NB4 (cell line): ENCODE measurements at regions not wholly inside any gene's neighbourhood (a gene's known extent, or its start where the extent isn't known, plus 50 kb on each side); places are given as distances from the start of the nearest gene placed in this dataset.

Source experiments
- DNase-seq: peaks from one replicate; pipeline ENCODE4 v3.0.0; 2010; ENCODE audit warnings: low read depth
- H3K4me3 ChIP-seq: one replicate; pipeline ENCODE4 v1.5.1; 2011; ENCODE audit warnings: mild to moderate bottlenecking, low read depth, low read length, moderate library complexity
- MYC ChIP-seq: IDR thresholded peaks from 2 replicates; pipeline ENCODE4 v1.6.1; 2011; ENCODE audit warnings: low read depth, low read length
- POLR2A ChIP-seq: IDR thresholded peaks from 2 replicates; pipeline ENCODE4 v1.6.1; 2011; ENCODE audit warnings: mild to moderate bottlenecking; ENCODE audit not compliant: insufficient read length; ENCODE audit errors: extremely low read depth
- TF ChIP-seq, protein P1 (sequence below): IDR thresholded peaks from 2 replicates; pipeline ENCODE4 v1.6.1; 2011; ENCODE audit warnings: low read depth, low read length
- TF ChIP-seq, protein P2 (sequence below): IDR thresholded peaks from one replicate; pipeline ENCODE4 v1.5.1; 2012; ENCODE audit warnings: low read depth, low read length

DNA sequence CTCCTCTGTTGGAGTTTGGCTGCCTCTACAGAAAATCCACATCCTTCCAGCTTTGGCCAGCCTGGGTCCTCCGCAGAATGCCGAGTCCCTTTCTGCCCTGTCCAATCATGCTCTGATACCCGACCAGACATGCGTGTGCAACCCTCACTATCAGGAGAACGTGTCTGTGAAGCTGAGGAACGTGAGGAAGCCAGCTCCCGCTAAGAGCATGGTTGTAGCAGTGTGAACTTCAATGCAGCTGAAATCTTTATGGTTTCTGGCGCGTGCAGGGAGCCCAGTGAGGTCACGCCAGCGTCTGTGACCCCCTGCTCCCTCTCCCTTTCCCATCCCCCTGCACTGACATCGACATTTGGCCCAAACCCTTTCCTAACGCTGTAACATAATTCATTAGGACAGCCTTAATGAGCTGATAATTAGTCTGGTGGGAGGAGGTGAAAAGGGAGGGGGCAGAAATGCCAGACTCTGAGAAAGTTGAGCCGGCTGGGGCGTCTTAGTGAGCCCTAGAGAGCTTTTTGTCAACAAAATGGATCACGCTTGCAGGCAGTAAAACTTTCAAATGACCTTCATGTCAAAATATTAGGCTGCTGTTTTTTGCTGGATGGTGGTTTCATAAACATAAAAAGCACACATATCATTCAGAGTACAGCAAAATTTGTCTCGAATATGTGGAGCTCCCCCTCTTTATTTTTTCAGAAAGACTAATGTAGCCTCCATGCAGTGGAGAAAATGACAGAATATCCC is 423.3 kb downstream of the QKI start:
- H3K4me3 ChIP-seq: no peak overlapping the region
- TF ChIP-seq, protein P1, sequence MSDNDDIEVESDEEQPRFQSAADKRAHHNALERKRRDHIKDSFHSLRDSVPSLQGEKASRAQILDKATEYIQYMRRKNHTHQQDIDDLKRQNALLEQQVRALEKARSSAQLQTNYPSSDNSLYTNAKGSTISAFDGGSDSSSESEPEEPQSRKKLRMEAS: no peak
- TF ChIP-seq MYC (no peak), POLR2A (no peak)
- TF ChIP-seq, protein P2, sequence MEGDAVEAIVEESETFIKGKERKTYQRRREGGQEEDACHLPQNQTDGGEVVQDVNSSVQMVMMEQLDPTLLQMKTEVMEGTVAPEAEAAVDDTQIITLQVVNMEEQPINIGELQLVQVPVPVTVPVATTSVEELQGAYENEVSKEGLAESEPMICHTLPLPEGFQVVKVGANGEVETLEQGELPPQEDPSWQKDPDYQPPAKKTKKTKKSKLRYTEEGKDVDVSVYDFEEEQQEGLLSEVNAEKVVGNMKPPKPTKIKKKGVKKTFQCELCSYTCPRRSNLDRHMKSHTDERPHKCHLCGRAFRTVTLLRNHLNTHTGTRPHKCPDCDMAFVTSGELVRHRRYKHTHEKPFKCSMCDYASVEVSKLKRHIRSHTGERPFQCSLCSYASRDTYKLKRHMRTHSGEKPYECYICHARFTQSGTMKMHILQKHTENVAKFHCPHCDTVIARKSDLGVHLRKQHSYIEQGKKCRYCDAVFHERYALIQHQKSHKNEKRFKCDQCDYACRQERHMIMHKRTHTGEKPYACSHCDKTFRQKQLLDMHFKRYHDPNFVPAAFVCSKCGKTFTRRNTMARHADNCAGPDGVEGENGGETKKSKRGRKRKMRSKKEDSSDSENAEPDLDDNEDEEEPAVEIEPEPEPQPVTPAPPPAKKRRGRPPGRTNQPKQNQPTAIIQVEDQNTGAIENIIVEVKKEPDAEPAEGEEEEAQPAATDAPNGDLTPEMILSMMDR: no peak
- no peak for DNase-seq

DNA sequence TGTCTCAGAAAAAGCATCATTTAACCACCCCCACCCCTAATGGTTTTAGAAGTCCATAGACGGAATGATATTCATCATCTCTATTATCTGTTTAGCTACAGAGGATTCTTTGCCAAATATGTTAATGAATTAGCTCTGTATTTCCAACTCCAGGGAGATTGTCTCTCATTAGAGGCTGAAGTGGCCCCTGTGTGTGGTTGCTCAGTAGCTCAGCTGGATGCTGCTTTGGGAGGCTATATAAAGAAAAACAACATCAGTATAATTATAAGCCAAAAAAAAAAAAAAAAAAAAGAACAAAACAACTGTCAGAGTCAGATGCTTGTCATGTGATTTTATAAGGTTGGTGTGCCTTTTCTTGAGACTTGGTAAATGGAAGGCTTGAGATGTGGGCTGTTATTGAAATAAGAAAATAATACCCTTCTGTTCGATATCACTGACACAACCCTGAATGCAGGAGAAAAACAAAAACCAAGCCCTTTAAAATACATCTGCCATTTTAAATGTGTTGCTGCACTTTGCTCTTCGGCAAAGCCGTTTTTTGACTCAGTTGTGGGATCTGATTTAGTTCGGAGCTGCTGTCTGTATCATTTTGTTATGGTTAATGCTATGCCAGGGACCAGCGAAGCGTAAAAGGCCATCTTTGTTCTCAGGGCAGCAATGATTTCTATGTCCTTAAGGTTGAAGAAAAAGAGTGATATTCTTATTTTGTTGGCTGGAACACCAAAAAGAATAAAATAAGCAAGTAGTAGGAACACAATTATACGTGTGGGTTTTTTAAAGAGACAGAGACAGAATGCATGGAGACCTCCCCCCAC is 422.6 kb downstream of the QKI start:
- no peak for DNase-seq
- TF ChIP-seq, protein P2: no peak
- TF ChIP-seq, protein P1: no peak
- TF ChIP-seq MYC: no peak
- no peak for TF ChIP-seq POLR2A
- no peak overlapping the region for H3K4me3 ChIP-seq

DNA sequence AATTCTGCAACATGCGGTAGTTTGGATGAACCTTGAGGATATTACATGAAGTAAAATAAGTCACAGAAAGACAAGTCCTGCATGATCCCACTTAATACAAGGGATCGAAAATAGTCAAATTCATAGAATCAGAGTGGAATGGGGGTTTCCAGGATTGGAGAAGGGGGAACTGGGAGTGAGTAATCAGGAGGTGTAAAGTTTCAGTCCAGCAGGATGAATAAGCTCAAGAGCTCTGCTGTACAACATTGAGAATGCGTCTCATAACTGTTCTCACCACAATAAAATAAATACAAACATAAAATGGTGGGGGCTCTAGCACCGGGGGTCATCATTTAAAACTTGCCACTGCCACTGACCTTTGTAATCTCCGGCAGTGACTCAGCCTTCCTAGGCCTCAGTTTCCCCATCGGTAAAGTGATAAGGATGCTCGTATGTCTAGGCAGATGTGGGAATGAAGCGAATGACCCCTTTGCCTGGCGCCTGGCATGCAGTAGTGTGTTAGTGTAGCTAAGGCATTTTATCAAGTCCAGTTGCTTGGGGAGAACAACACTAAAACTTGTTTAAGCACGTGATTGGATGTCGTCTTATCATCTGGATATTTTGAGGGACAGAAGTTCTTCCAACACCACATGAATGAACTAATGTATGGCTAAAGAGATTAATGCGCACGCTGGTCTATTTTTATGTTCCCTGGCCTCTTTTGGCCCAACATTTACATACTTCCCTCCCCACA is 421.1 kb downstream of the QKI start:
- TF ChIP-seq, protein P1: no peak
- no peak overlapping the region for H3K4me3 ChIP-seq
- no peak for DNase-seq

DNA sequence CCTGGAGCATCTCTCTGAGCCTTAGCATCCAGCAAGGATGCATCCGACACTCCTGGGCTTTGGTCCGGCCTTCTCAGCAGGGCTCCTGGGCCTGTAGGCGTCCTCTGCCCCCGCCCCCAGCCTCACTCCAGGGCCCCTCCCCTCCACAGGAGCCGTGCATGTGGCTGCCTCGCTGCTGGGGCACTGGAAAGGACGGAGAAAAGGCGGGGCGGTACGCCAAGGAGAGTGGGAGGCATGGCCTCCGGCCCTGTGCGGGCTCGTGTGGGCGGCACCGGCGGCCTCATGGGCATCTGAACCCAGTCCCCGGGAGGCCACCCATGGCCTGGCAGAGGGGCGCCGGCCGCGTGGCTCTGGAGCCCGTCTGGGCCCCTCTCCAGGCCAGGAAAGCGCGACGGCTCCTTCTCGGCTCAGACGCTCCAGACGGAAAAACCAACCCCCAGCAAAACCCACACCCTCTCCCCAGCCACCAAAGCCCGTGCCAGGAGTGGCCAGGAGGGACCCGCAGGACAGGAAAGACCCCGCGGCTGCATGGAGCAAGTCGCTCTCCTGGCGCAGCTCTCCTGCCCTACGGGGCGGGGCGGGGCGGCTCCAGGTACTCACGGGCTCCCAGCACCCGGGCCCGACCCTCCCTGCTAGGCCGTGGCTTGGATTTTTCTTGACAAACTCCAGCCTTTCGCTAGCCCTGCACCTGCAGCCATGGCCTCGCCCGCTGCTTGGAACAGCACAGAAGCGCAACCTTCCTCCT is 419.9 kb downstream of the QKI start:
- TF ChIP-seq POLR2A (no peak), MYC (no peak)
- TF ChIP-seq, protein P1: no peak
- TF ChIP-seq, protein P2: no peak
- DNase-seq: no peak
- no peak overlapping the region for H3K4me3 ChIP-seq

DNA sequence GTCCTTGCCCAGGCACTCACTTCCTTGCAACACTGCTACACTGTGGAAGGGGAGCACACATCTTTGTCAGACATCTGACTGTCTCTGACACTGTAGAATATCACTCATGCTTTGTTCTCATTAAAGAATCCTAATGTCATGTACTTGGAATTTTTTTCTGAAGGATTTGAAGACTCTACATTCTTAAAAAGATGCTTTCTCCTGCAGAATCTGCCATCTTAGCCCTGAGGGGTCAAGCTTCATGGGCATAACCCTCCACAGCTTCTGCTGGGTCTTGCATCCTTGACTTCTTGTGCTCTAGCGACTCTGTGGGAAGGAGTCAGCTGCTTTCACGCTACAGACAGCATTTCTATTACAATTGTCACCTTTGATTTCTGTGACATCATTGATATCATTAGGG is 417.2 kb downstream of the QKI start:
- DNase-seq: no peak
- H3K4me3 ChIP-seq: no peak overlapping the region
- TF ChIP-seq, protein P2: no peak
- no peak for TF ChIP-seq POLR2A
- TF ChIP-seq, protein P1: no peak
- no peak for TF ChIP-seq MYC
